D341Med (cell line): ENCODE measurements at regions not wholly inside any gene's neighbourhood (a gene's known extent, or its start where the extent isn't known, plus 50 kb on each side); places are given as distances from the start of the nearest gene placed in this dataset.
"Not testable (repeated sequence)": the region's sequence is repeated elsewhere in the genome, so short reads cannot be mapped to it uniquely, and the experiment has no call there.

Experiments used
- DNase-seq: peaks from one replicate; pipeline ENCODE4 v3.0.0; 2012; ENCODE audit warnings: low spot score

DNA sequence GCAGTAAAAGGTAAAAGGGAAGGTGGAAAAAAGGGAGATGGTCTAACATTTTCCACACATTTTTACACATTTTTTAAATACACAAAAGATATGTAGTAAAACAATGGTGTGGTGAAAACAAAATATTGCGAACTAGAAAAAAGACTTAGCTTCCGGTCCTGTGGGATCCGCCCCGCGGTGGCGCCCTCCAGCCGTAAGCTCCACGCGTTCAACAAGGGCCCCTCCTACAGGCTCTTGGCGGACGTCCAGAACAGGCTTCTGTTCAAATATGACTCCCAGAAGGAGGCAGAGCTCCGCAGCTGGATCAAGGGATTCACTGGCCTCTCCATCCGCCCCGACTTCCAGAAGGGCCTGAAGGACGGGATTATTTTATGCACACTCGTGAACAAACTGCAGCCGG is 134.1 kb upstream of the TEKT4 start:
- not testable (repeated sequence) for DNase-seq

DNA sequence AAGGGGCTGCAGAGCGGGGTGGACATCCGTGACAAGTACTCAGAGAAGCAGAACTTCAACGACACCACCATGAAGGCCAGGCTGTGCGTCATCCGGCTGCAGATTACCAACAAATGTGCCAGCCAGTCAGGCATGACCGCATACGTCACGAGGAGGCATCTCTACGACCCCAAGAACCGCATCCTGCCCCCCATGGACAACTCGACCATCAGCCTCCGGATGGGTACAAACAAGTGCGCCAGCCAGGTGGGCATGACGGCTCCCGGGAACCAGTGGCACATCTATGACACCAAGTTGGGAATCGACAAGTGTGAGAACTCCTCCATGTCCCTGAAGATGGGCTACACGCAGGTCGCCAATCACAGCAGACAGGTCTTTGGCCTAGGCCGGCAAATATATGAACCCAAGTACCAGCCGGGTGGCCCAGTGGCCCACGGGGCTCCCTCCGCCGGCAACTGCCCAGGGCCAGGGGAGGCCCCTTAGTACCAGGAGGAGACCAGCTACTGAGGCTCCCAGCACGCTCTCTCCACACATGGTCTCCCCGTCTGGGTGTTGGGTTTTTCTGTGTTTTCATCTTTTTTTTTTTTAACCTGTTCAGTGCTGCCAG is 133.4 kb upstream of the TEKT4 start:
- not testable (repeated sequence) for DNase-seq

DNA sequence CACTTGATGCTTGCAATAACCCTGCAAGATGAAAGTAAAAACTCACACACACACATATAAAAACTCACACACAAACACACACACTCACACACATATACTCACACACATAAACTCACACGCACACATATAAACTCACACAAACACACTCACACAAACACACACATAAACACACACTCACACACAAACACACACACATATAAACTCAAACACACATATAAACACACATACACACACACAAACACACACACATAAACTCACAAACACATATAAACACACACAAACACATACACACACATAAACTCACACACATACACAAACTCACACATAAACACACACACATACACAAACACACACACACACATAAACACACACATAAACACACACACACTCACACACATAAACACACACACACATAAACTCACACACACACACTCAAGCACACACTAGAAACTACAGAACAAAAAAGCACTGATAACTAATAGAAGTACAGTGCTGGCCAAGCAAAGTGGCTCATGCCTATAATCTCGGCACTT is 117.7 kb upstream of the TEKT4 start:
- no peak for DNase-seq

GRCh38 chr2:94758546-94758945 is 112.7 kb upstream of the TEKT4 start:
- DNase-seq: no peak

GRCh38 chr2:94759211-94759610 is 112.0 kb upstream of the TEKT4 start:
- DNase-seq: no peak

DNA sequence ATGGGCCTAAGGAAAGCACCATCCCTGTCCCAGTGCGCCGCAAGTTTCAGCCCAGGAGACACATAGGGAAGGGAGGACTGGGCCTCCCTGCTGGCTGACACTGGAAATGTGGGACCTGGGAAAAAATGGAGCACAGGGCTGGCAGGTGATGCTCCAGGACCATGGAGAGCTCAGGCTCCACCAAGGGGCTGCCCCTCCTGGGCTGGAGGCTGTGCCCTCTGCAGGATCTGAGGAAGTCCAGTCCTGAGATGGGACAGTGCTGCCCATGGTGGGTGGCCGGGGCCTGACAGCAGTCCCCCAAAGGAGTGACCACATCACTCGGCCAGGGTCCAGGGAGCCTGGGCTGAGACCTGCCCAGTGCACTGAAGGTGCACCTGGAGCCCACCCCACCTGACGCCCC is 108.6 kb upstream of the TEKT4 start:
- DNase-seq: no peak

DNA sequence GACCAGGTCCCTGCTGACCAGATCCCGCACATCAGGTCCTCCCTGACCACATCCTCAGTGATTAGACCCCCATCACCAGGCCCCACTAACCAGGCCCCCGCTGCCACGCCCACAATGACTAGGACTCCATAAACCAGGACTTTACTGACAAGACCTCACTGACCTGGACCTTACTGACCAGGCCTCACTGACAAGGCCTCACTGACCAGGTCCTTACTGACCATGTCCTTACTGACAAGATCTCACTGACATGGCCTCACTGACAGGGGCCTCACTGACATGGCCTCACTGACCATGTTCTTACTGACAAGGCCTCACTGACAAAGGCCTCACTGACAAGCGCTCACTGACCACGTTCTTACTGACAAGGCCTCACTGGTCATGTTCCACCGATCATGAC is 107.9 kb upstream of the TEKT4 start:
- no peak for DNase-seq

DNA sequence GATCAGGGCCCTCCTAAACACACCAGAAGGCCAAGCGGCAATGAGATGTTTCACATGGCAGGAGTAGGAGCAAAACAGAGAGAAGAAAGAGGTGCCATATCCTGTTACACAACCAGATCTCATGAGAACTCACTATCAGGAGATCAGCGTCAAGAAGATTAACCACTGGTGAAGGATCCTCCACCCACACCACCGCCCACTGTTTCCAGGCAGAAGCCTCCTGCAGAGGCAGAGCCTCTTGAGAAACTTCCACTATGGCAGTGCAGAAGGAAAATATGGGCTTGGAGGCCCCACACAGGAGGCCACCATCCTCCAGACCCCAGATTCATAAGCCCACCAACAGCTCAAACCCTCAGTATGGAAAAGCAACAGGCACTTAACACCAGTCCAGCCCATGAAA is 106.9 kb upstream of the TEKT4 start:
- not testable (repeated sequence) for DNase-seq

GRCh38 chr2:94767336-94767735 is 103.9 kb upstream of the TEKT4 start:
- no peak for DNase-seq

GRCh38 chr2:94769733-94770132 is 101.5 kb upstream of the TEKT4 start:
- DNase-seq: no peak

DNA sequence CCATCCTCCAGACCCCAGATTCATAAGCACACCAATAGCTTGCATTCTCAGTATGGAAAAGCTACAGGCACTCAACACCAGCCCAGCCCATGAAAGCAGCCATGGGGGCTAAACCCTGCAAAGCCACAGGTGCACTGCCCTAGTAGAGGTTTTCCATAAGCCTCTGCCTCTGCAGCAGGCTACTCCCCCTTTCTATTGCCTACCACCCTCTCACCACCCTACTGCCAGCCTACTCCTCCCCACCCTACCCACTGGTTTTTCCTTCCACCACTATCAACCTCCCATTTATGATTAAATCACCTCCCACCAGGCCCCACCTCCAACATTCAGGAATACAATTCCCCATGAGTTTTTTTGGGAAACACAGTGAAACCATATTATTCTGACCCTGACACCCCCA is 96.4 kb upstream of the TEKT4 start:
- no peak for DNase-seq

DNA sequence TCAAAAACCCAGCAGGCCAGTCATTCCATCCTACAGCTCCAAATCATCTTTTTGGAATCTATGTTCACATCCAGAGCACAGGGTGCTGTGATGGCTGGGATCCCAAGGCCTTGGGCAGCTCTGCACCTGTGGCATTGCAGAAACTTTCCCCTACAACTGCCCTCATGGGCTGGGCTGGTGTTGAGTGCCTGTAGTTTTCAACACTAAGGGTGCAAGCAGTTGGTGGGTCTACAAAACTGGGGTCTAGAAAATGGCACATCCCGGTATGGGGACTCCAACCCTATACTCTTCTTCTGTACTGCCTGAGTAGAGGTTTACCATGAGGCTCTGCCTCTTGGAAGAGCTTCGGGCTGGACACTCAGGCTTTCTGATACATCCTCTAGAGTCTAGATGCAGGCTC is 95.2 kb upstream of the TEKT4 start:
- DNase-seq: no peak

- DNase-seq: not testable (repeated sequence)
Observed at GRCh38 chr2:94785105-94785504, 86.1 kb upstream of the TEKT4 start.

DNA sequence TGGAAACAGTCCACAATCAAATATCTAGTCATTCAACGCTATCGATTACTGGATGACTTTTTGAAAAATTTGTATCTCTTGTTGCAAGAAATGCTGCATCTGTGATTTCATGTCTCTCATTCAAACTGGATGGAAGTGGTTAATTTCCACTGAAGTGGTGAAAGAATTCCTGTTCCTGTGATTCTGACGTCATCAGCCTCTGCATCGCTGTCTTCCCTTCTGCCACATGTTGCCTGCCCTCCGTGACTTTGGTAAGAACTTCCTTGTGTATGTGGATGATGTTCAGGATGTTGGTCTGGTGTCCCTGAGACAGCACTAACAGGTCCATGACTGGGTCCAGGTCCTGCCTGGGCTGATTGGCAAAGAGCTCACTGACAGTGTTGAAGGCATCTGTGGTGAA is 84.8 kb upstream of the TEKT4 start:
- DNase-seq: not testable (repeated sequence)

DNA sequence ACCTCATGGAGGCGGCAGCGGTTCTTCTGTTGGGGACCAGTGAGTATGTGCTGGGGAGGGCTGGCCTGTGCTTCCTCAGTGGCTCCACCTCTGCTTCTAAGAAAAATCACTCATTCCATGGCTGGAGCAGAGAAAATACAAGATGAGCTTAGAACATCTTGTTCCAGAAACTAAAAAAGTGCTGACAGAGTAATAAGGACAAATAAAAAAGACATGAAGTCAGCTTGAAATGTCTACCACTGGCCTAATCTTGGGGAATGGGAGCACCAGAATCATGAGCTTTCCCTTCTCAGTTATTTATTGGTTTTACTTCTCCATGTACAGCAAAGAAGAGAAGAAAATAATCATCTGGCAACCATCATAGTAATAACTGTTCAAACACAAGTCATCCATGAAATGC is 81.1 kb upstream of the TEKT4 start:
- not testable (repeated sequence) for DNase-seq

DNA sequence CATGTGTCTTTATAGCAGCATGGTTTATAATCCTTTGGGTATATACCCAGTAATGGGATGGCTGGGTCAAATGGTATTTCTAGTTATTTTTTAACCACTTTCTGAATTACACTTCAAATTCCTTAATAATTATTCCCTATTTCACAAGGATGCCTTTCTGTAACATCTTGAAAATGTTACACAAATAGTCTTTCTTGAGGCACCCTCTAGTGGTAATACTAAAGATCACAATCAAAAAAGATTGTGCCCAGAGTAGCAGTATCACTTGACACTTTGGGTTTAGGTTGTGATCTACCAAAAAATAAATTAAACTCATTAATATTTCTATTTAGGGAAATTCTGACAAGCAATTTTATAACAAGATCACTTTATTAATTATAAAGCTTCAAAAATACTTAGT is 74.0 kb upstream of the TEKT4 start:
- not testable (repeated sequence) for DNase-seq
